HK-2 (cell line): ENCODE measurements at regions not wholly inside any gene's neighbourhood (a gene's known extent, or its start where the extent isn't known, plus 50 kb on each side); places are given as distances from the start of the nearest gene placed in this dataset.
"Not testable (repeated sequence)": the region's sequence is repeated elsewhere in the genome, so short reads cannot be mapped to it uniquely, and the experiment has no call there.

Experiments
- DNase-seq: peaks from one replicate; pipeline ENCODE4 v3.0.0-alpha.2; 2018; ENCODE audit not compliant: unreplicated experiment

DNA sequence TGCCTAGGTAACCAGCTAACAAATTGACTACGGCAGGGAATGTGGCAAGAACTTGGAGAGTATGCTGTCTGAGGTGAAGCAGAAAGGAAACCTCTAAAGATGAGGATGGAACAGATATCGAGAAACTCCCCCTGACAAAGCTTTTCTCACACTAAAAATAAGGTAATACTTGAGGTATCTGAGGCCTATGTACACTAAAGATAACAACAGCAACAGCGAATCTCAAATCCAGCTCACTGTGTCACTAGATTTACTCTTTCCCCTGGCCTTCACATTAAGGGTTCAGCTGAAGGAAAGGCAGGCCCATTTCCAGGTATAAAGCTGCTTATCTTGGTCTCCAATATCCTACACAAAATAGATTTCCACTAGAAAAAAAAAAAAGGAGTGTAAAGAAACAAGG is 518.0 kb downstream of the KCNT2 start:
- DNase-seq: no peak

- no peak for DNase-seq
Measured at GRCh38 chr1:196088541-196088940, 519.7 kb downstream of the KCNT2 start.

- no peak for DNase-seq
Measured at GRCh38 chr1:196078691-196079090, 529.5 kb downstream of the KCNT2 start.

DNA sequence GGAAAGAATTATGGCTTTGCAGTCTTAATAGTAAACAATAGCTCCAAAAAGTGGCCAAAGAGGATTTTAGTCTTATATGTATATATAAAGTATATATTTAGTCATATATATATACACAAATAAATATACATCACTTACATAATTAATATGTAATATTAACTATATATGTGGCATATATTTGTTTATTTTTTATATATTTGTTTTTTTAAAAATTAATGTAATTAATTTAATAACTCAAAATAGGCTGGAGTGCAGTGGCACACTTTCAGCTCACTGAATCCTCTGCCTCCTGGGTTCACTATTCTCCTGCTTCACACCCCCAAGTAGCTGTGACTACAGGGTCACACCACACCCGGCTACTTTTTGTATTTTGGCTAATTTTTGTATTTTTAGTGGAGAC is 532.6 kb downstream of the KCNT2 start:
- DNase-seq: no peak

DNA sequence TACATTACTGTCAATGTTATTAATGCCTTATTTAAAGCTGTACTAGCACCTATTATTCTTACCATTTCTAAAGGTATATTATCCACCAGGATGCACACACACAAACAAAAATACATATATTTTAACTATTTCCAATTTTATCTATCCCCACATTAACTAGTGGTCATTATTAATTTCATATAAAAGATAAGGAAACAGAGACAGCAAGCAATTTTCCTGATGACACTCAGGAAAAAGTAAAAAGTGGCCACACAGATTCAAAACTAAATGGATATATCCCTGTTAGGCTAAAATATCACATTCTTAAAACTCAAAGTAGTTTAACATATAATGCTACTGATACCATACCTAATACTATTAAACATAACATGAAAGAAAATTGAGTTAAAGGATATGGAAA is 534.1 kb downstream of the KCNT2 start:
- no peak for DNase-seq

- DNase-seq: no peak
Measured at GRCh38 chr1:196071447-196071846, 536.8 kb downstream of the KCNT2 start.

DNA sequence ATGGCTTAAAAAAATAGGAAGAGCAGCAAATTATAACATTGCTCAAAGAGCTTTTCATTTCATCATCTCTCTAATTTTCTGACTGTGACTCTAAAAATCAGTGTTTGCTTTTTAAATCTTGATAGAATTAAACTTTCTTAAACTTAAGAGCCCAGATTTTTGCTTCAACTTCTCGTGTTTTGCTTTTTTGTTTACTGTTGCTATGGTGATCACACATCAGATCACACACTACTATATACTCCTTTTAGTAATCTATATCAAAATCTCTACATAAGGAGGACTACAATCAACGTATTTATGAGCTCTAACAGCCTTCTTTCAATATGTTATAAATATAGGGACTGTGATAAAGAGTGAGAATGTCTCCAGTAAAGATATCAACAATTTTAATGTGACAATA is 537.3 kb downstream of the KCNT2 start:
- no peak for DNase-seq

DNA sequence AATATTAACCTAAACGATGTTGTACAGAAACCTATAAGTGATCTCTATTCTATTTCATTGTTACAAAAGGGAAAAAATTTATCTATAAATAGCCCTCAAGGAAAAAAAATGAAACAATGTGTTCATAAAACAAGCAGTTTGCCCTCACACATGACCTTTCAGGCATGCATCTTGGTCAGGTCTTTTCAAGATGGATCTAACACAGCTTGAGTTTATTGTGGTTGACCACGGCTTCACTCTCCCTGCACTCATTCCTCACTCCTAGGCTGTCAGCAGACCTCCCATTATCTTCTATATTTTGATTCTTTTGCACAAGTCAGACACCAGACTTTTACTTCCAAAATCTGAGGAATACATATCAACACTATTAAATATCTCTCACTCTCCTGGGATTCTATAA is 544.3 kb downstream of the KCNT2 start:
- no peak for DNase-seq

GRCh38 chr1:196063294-196063693 is 544.9 kb downstream of the KCNT2 start:
- DNase-seq: no peak

DNA sequence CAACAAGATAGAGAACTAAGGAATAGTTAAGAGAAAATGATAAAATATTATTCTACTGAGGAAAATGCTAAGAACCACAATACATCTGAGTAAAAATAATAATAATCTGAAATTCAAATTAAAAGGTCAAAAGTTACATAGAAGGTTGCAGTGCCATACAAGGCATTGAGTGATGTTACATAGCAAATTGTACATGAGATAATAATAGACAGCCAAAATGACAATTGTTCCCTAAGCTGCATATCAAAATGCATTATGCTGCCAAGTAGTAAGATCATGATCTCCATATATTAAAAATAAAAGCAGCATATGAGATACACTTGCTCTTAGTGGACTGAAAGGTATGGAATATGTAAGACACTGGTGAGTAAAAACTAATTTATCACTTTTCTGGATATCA is 547.7 kb downstream of the KCNT2 start:
- no peak for DNase-seq

DNA sequence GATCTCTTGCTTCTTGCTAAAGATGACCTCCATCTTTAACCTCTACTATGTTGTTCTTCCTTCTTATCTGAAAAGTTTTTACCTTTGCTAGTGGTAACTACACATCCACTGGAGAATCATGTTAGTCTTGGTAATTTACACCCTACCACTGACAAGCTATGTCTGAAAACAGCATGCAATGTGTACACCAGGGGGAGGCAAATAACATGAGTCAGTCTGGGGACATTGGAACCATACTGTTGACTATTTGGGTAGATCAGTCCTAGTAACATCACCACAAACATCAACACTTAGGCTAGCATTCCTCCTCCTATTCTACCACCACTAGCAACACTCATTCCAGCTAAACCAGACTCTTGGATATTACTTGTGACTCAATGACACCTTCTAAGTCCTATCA is 549.0 kb downstream of the KCNT2 start:
- no peak for DNase-seq

- no peak for DNase-seq
Measured at GRCh38 chr1:196056966-196057365, 551.3 kb downstream of the KCNT2 start.

DNA sequence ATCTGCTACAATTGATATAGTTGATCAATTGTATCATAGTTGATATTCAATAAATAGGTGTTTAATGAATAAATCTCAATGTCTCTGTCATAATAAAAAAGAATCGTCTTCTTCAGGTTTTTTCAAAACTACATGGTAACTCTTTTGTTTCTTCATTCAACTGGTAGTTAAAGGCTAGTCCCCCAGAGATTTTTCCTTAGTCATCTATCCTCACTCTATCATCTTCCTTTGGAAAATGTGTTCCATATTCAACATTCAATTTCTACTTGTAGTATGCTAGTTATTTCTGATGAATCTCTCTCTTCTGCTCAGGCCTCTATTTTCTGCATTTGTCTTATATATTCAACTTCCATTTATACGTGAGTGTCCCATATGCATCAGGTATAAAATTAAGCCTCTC is 558.8 kb downstream of the KCNT2 start:
- no peak for DNase-seq

- DNase-seq: no peak
Measured at GRCh38 chr1:196043268-196043667, 565.0 kb downstream of the KCNT2 start.

- DNase-seq: no peak
Measured at GRCh38 chr1:196034080-196034706, 574.0 kb downstream of the KCNT2 start.

DNA sequence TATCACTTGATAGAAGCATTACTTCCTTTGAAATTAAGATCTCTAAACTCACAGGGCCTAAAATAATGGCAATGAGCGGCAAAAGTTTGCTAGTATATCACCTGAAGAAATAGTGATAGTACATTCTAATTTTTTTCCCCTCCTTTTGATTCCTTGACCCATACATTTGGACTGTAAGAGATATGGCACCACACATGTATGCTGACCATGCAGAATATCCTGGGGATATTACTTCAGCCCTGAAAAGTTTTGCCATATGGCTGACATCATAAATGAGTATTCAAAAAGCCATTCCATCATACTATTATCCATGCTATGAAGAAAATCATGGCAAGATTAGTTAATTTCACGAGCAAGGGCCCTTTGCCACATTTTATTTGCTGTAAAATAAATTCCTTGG is 576.9 kb downstream of the KCNT2 start:
- not testable (repeated sequence) for DNase-seq

DNA sequence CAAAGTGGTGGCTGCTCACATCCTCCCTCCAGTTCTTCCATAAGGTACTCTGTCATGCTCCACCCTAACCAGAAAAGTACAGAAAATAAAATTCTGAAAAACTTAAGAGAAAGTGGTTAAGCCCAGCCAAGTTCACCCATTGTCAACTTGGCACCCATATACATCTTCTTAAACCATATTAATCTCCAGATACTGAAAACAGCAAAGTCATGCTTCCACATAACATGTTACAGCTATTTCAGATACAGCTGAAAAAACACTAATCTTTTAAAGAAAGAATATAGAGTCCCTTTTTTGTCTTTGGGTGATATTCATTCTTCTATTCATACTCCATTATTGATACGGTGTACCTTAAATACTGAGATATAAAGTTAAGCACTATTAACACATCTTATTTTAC is 577.8 kb downstream of the KCNT2 start:
- no peak for DNase-seq

DNA sequence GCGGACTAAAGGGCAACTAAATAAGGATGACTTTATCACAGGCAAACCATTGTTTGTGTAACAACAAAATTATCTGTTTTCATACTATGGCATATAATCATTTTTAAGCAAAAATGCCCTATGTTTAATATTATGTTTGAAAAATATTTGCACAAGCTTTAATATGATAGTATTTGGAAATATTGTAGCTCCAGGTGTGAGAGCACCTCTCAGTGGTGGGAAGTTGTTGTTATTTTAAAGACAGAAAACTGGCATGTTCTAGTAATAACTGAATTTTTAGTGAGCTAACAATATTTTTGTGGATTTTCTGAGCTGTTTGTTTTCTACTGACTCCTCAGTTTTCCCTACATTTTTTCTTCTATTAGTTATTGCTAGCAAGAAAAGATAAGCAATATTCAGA is 578.8 kb downstream of the KCNT2 start:
- no peak for DNase-seq

DNA sequence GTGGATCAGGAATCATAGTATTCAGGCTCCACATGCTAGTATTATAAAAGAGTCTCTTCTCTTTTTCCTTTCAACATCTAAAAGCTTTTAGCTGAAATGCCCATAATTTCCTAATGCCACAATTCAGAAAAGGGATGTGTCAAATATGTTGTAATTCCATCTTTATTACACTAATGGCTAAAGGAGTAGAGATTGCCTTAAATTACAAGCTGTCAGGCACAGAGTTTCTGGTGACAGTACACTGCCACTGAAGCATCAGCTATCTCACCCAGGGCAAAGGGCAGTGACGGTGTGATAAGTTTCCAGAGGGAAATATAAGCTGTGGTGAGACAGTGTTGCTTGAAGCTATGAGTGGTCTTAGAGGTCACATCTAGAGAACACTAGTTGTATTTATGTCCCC is 581.1 kb downstream of the KCNT2 start:
- DNase-seq: no peak

DNA sequence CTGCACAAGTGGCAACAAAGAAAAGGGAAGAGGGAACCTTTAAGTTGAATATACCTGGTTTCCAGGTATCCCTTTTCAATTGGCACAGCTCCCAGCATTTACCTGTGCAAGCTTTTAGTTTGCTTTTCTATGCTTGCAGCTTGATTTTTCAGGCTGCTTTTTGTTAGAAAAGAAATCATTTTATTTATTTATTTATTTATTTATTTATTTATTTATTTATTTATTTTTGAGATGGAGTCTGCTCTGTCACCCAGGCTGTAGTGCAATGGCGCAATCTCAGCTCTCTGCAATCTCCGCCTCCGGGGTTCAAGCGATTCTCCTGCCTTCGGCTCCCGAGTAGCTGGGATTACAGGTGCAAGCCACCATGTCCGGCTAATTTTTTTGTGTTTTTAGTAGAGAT is 587.1 kb downstream of the KCNT2 start:
- DNase-seq: not testable (repeated sequence)

DNA sequence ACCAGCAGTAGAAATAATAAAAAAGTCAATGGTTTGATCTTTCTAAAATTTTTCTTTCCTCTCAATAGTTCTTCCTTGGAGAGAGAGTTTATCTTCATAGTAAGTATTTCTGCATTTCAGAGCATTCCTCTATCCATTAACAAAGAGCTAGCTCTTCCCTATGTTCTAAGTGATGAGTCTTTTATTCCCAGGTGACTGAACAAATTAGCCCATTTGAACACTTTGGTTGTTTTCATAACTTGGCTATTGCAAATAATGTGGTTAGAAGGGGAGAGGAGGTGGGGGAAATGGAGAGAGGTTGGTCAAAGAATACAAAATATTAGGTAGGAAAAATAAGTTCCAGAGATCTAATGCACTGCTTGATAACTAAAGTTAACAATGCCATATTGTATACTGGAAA is 598.9 kb downstream of the KCNT2 start:
- DNase-seq: no peak

- DNase-seq: no peak
Measured at GRCh38 chr1:196007763-196008162, 600.5 kb downstream of the KCNT2 start.

GRCh38 chr1:196005426-196005825 is 602.8 kb downstream of the KCNT2 start:
- no peak for DNase-seq

GRCh38 chr1:196004388-196004787 is 603.9 kb downstream of the KCNT2 start:
- DNase-seq: not testable (repeated sequence)

DNA sequence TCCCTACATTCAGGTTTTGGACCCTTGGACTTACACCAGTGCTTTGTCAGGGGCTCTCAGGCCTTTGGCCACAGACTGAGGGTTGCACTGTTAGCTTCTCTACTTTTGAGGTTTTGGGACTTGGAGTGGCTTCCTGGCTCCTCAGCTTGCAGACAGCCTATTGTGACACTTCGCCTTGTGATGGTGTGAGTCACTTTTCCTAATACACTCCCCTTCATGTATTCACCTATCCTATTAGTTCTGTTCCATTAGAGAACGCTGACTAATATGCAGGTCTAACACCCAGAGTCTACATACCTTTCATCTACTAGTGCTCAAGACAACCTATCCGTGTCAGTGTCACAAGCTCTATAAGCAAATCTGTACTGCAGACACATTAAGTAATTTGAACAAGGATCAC is 605.3 kb downstream of the KCNT2 start:
- DNase-seq: peak; percentile 17
